LNCaP clone FGC (cell line): ENCODE measurements at regions not wholly inside any gene's neighbourhood (a gene's known extent, or its start where the extent isn't known, plus 50 kb on each side); places are given as distances from the start of the nearest gene placed in this dataset.

ENCODE experiments used
- DNase-seq: peaks from one replicate; pipeline ENCODE4 v3.0.0-alpha.2; 2011; ENCODE audit warnings: low read depth
- H3K4me3 ChIP-seq: 2 replicates; pipeline ENCODE4 v1.5.1; 2011; ENCODE audit warnings: mild to moderate bottlenecking, low read depth, low read length, control low read depth
- CTCF ChIP-seq: IDR thresholded peaks from 2 replicates; pipeline ENCODE4 v1.5.1; 2012; ENCODE audit warnings: mild to moderate bottlenecking; ENCODE audit not compliant: control insufficient read depth, insufficient read depth; ENCODE audit errors: extremely low read depth

- DNase-seq = no peak
- TF ChIP-seq CTCF = no peak
- H3K4me3 ChIP-seq = no peak overlapping the region
These were observed 234.6 kb downstream of the POSTN start for GRCh38 chr13:37364007-37364406.

- no peak for TF ChIP-seq CTCF
- DNase-seq = no peak
- no peak overlapping the region for H3K4me3 ChIP-seq
These were observed 237.0 kb downstream of the POSTN start for GRCh38 chr13:37361608-37362007.

DNA sequence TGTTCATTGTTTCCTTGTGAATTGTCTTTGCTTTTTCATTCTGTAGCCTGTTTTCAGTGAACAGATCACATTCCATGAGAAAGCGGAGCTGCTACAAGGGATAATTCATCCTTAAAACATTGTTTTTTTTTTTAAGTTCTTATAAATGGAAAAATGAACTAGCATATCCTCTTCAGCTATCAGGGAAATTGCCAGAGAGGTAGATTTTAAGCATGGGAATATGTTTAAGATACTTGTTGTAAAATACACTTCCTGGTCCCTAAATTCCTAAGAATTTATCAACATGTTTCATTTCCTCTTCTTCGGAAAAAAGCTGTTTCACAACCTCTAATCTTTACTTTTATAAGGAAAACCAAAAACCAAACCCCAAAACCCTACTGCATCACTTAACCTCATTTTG lies 238.0 kb downstream of the POSTN start:
- DNase-seq = no peak
- H3K4me3 ChIP-seq = no peak overlapping the region
- TF ChIP-seq CTCF = no peak

GRCh38 chr13:37357548-37357947 lies 241.0 kb downstream of the POSTN start:
- no peak for DNase-seq
- H3K4me3 ChIP-seq = no peak overlapping the region
- no peak for TF ChIP-seq CTCF

DNA sequence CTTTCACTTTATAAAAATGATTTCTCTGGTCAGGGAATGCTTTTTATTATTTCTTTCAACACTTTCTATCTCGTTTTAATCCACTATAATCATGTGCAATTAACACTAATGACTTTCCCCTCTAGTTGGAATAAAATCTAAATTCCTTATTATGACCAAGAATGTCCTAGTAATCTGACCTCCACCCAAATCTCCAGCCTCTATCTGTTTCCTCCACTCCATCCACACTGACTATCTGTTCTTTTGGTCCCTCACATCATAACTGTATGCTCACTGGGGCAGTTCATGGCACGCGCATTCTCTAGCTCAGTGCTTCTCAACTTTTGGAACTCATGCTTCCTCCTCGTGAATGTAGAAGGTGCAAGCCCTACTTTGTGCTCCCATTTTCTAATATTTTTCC lies 244.7 kb downstream of the POSTN start:
- H3K4me3 ChIP-seq = no peak overlapping the region
- DNase-seq = no peak
- TF ChIP-seq CTCF = no peak

DNA sequence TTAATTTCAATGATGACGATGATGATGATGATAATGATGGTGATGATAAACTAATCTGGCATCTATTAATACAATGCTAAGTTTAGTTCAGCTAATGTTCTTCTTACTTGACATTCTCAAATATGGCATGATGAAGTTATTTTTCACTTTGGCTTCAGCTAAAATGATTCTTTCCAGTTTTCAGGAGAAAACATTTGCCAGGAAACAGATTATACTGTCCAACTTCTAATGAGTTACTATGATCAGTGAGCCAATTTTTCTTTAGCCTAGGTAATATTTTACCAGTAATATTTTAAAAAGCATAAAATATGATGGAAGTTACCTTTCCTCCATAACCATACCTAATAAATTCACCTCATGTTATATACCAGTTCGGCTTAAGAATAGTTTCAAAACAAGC lies 245.7 kb upstream of the CSNK1A1L start:
- H3K4me3 ChIP-seq = no peak overlapping the region
- no peak for DNase-seq
- no peak for TF ChIP-seq CTCF

DNA sequence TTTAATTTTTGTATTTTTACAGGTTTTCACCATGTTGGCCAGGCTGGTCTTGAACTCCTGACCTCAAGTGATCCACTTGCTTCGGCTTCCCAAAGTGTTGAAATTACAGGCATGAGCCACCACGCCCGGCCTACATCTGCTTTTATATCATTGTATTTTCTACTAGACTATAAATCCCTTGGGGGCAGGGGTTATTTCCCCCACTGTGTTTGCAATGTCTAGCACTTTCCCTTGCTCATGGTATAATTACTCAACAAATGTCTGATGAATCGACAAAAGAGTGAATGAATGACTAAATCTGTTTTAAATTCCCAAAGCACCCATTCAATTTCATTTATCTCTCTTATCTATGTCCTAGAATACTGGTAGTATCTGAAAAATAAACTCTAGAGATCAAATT lies 244.5 kb upstream of the CSNK1A1L start:
- no peak for DNase-seq
- TF ChIP-seq CTCF = no peak
- no peak overlapping the region for H3K4me3 ChIP-seq
